ENCODE measurements at regions not wholly inside any gene's neighbourhood (a gene's known extent, or its start where the extent isn't known, plus 50 kb on each side); places are given as distances from the start of the nearest gene placed in this dataset.

- no peak for DNase-seq
Observed at GRCh38 chr10:9608602-9609001, 1409.1 kb upstream of the CELF2 start.

DNA sequence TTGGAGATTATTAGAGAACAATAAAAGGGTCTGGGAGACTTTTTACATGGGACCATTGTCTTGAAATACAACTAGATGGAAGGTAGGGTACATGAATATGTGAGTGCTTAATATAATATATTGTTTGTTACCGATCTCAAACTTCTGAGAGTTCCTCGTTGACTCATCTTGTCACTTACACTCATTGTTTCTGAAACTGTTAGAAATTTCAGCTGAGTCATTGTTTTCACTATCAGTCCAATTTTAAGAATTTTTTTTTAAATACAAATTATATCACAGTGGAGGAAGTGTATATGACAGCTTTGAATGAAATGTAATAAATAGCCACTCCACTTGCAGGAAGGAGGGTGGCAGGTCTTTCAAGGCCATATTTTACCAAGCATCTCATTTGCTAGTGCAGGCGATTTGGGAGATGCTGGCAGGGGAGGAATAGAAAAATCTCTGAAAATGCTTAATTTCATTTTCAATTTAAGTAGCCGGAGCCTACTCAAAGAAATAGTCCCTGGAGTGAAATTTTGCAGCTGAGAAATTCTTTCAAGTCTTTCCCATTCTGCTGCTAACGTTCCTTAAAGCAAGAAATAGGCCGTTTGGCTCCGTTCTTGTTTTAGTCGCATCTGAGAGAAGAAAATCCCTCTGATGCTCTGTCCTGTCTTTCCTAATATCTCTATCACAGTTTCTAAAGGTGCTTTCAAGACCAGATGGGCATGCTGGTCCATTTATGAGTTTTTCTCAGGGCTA, 1404.2 kb upstream of the CELF2 start:
- DNase-seq: no peak

- DNase-seq: no peak
Observed at GRCh38 chr10:9615189-9615588, 1402.5 kb upstream of the CELF2 start.

DNA sequence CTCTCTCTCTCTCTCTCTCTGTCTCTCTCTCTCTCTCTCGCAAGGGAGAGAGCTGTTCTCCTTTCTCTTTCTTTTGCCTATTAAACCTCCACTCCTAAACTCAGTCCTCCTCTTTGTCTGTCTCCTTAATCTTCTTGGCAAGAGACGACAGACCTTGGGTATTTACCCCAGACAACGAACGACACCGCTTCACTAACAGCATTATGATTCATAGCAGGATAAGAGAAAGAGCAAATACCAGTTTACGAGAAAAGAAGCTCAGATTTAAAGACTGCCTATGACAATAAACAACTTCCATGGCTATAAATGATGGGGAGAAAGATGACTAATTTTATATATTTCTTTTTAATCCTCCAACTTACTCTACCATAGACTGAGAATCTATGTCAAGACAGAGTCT, 1396.5 kb upstream of the CELF2 start:
- DNase-seq: no peak

DNA sequence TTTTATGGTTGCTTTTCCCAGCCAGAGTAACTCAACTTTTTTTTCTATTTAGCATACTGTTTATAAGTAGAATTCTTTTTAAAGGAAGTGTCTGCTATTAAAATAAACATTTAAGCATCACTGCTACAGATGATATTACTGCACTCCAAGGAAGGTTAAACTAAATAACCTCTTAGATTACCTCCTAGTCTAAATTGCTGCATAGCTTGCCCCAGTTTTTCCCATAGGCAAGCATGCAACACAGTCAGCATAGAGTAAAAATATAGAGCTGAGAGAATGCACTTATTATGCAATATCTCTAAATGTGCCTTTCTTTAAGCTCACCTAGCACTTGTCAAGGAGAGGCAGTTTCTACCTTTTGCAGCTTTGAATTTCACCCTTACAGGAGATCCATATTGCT, 1392.4 kb upstream of the CELF2 start:
- DNase-seq: no peak

- no peak for DNase-seq
Observed at GRCh38 chr10:9634466-9634865, 1383.2 kb upstream of the CELF2 start.

- no peak for DNase-seq
Observed at GRCh38 chr10:9635691-9636090, 1382.0 kb upstream of the CELF2 start.

DNA sequence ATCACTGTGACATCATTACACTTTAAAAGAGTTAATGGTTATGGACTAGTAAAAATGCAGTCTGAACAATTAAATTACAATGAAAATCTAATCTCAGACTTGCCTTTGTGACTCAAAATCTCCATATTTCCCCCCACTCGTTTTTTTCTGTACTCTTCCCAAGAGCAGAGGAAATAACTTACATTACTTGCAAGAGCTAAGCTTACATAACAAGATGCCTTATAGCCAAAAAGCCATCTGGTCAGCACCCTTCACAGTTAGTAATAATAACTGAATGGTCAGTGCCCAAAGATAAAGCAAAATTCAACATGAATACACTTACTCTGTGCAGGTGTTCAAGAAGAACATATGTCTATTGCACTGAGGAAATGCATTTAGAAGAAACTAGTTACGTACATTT, 1381.5 kb upstream of the CELF2 start:
- DNase-seq: no peak

- no peak for DNase-seq
Observed at GRCh38 chr10:9643782-9644181, 1373.9 kb upstream of the CELF2 start.

DNA sequence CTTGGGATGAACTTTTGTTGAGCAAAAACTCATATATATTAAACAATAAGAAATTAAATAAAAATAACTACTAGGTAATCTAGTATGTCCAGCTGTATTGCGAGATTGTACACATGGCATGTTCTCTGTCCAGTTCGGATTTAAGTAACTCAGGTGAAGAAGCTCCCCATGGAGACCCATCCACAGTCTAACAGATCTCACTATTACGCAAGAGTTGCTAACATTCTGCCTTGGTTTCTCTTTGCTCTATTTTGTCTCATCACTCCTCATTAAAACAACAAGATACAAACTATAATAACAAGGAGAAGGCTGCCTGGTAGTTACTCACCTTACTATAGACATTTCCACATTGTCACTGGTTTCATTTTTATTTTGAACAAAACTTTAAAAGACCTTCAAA, 1372.3 kb upstream of the CELF2 start:
- DNase-seq: no peak

DNA sequence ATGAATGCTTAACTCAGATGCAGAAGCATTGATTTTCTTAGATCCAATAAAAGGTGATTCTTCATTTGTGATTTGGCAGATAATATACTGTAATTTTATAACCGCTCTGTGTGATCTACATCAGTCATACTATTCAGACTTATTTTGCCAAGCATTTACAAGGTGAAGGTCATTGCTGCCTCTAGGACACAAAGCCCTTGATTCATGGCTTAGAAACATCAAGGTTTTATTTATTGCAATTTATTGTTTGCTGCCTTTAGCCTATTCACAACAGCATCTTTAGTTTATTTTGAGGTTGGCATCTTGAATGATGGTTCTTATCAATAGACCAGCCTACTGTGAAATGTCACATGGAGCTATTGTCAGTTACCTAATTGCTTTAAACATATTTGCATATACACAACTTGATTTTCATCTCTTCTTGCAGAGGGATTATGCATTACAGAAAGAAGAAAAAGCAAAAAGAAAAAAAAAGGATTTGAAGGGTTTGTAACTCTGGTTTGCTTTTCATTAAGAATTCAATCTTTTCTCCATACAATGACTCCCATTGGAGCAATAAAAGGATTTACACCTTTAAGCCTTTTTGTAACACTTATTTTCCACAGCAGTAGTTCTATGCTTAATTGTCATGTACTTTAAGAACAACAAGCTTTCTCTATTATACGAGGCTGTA, 1371.6 kb upstream of the CELF2 start:
- no peak for DNase-seq

GRCh38 chr10:9654261-9654660, 1363.4 kb upstream of the CELF2 start:
- no peak for DNase-seq

DNA sequence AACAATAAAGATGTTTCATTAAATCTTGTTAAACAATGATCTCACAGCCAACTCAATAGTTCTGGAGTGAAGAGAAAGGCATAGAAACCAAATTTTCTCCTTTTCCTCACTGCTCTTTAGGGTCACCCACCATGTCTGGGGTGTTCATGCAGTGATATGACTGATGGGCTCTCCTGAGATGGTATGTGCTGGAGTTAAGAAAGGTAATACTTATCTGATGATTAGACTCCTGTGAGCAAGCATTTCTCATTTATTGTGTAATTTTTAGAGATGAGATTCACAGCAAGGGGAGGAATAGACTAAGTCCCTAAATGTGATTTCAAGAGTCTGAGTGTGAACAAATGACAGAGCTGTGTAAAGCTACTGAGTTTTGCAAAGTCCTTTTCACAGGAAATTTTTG, 1361.3 kb upstream of the CELF2 start:
- no peak for DNase-seq

GRCh38 chr10:9656996-9657395, 1360.7 kb upstream of the CELF2 start:
- no peak for DNase-seq

DNA sequence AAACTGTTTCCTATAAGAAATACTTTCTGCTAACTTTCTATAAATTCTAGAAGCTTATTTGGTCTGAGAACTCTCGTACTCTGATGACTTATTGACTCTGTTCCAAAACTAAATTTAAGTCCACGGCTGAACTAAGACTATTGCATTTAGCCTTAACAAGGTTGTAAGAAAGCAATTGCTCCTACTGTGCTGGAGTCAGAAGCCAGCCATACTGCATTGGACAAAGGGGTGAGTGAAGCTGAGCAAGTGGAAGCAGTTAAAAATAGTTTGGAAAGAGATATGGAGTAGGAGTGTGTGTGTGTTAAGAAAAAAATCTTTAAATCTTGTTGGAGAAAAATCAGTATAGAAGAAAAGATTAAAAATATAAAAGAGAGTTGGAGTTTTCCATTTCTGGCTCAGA, 1360.1 kb upstream of the CELF2 start:
- no peak for DNase-seq

DNA sequence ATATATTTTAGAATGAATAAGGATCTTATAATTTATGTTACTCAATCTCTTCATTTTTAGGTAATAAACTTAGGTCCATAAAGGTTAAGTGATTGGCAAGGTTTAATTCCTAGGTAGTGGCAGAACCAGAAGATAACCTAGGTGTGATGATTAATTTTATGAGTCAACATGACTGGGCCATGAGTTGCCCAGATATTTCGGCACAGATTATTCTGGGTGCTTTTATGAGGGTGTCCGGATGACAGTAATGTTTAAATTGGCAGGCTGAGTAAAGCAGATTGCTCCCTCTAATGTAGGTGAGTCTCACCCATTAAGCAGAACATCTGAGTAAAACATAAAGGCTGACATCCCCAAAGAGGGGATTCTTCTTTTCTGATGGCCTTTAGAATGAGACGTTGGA, 1349.3 kb upstream of the CELF2 start:
- DNase-seq: no peak

DNA sequence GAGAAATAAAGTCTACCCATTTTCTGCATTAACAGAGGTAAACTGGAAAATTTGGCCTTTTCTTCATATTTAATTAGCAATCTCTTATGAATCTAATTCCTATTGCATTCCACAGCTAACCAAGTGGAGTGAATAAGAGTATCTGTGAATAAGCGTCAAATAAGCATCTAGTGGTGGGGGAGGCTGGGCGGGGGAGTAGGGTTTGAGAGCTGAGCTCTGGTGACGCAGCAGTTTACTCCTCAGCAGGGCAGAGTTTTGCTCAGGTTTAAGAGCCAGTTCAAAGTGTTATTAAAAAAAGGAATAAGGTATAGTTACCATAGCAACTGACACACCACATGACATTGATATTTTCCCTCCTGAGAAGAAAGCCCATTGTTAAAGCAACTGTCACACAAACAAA, 1346.8 kb upstream of the CELF2 start:
- DNase-seq: no peak

DNA sequence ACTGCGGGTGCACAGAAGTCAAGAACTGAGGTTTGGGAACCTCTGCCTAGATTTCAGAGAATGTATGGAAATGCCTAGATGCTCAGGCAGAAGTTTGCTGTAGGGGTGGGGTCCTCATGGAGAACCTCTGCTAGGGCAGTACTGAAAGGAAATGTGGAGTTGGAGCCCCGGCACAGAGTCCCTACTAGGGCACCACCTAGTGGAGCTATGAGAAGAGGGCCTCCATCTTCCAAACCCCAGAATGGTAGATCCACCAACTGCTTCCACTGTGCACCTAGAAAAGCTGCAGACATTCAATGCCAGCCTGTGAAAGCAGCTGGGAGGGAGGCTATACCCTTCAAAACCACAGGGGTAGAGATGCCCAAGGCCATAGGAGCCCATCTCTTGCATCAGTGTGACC, 1336.0 kb upstream of the CELF2 start:
- DNase-seq: no peak

- no peak for DNase-seq
Observed at GRCh38 chr10:9682802-9683201, 1334.9 kb upstream of the CELF2 start.

DNA sequence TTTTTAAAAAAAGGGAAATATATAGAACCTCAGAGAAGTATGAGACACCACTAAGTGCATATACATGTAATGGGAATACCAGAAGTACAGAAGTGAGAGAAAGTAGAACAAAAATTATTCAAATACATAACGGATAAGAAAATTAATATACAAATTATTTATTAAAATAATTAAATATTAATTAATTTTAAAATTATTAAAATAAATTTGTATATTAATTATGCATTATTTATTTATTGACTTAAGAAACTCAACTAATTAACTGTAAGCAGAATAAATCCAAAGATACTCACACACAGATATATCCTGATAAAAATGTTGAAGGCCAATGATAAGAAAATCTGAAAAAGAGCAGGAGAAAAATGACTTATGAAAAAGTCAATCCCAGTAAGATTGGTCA, 1333.5 kb upstream of the CELF2 start:
- no peak for DNase-seq

- DNase-seq: no peak
Observed at GRCh38 chr10:9685596-9685995, 1332.1 kb upstream of the CELF2 start.

- DNase-seq: no peak
Observed at GRCh38 chr10:9688711-9689110, 1329.0 kb upstream of the CELF2 start.

DNA sequence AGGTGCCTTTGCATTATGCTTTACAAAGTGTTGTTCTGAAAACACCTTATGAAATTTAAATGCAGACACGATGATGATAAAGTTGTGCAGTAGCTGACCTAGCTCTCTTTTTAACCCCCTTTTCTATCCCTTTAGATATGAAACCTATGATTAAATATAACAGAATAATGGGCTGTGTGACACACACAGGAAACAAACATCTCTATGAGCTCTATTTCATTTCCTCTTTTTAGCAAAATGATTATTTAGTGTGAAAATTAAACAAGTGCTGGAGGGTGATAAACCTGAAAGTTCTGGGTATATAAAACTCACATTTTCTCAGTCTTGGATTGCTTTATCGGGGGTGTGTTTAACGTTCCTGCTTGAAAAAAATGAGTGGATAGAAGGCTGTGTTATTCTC, 1310.5 kb upstream of the CELF2 start:
- DNase-seq: no peak

- no peak for DNase-seq
Observed at GRCh38 chr10:9709849-9710248, 1307.8 kb upstream of the CELF2 start.

GRCh38 chr10:9712393-9712792, 1305.3 kb upstream of the CELF2 start:
- no peak for DNase-seq

All from CD4-positive, alpha-beta T cell treated with Interleukin-17A for 1 hour (primary cell).